HCT116 (cell line): ENCODE measurements at regions not wholly inside any gene's neighbourhood (a gene's known extent, or its start where the extent isn't known, plus 50 kb on each side); places are given as distances from the start of the nearest gene placed in this dataset.

Source experiments
- ATAC-seq: fragments of 200-7000 bp; cut with Tn5 transposase; 2 replicates; pipeline ENCODE4 v1.9.1; 2020; ENCODE audit warnings: mild to moderate bottlenecking, moderate library complexity
- BruUV-seq: library from RNA; stranded (reverse); fragments of 400-500 nt; replicated peaks from 2 replicates; lab custom pipeline; 2021; lab: Mats Ljungman, UMichigan
- CTCF ChIA-PET: fragments of 300-600 bp; sonication (Branson Sonifier 250); formaldehyde crosslinking; loops from one replicate; lab custom pipeline; 2021; ENCODE audit warnings: antibody characterized with exemption; lab: Charles Lee
- POLR2A ChIA-PET: fragments of 300-600, 350-600 bp; sonication (Branson Sonifier 250); formaldehyde crosslinking; loops from one replicate; lab custom pipeline; 2021; ENCODE audit warnings: antibody characterized with exemption; lab: Charles Lee
- RAD21 ChIA-PET, 2 experiments: fragments of 300-600 bp; sonication (Branson Sonifier 250); formaldehyde crosslinking; loops; one replicate each; lab custom pipeline; 2023; ENCODE audit warnings: low total read pairs in 2 of 2; ENCODE audit not compliant: uncharacterized antibody in 2 of 2, unreplicated experiment in 2 of 2, low non-redundant PET in 1 of 2; lab: Charles Lee
- DNase-seq: peaks from one replicate; pipeline ENCODE4 v3.0.0-alpha.2; 2010; ENCODE audit warnings: low read depth, low spot score
- H2AFZ ChIP-seq: fragments of 200-600 bp; shearing (Covaris generic), sonication (generic); 2 replicates; pipeline ENCODE4 v1.6.1; 2017; ENCODE audit warnings: low read depth, mixed run types, mixed read lengths, antibody characterized with exemption, low read length; ENCODE audit not compliant: poor library complexity, severe bottlenecking
- H3K27ac ChIP-seq: 2 replicates; pipeline ENCODE4 v1.5.1; 2012; ENCODE audit warnings: low read depth, low read length
- H3K27me3 ChIP-seq: fragments of 200-600 bp; sonication (generic); 2 replicates; pipeline ENCODE4 v1.6.1; 2016; ENCODE audit warnings: mixed run types, low read length, mixed read lengths; ENCODE audit not compliant: insufficient read depth
- H3K36me3 ChIP-seq, 2 experiments: fragments of 200-500 bp in 1 of 2; fragments of 200-600 bp in 1 of 2; sonication (Bioruptor generic) in 1 of 2; sonication (generic) in 1 of 2; 2 replicates each; pipeline versions ENCODE4 v1.5.1 to v1.6.1; 2014 to 2016; ENCODE audit warnings: low read length in 2 of 2, inconsistent platforms in 1 of 2, mixed read lengths in 1 of 2, mixed run types in 1 of 2; ENCODE audit not compliant: insufficient read depth in 2 of 2, control insufficient read depth in 1 of 2
- H3K4me1 ChIP-seq, 2 experiments: fragments of 200-600 bp in 1 of 2; sonication (generic) in 1 of 2; 2 replicates each; pipeline versions ENCODE4 v1.5.1 to v1.6.1; 2012 to 2017; ENCODE audit warnings: low read length in 2 of 2, inconsistent platforms in 1 of 2, mild to moderate bottlenecking in 1 of 2, mixed read lengths in 1 of 2, mixed run types in 1 of 2, moderate library complexity in 1 of 2; ENCODE audit not compliant: insufficient read depth in 2 of 2, control insufficient read depth in 1 of 2
- H3K4me2 ChIP-seq: fragments of 200-600 bp; sonication (generic); 2 replicates; pipeline ENCODE4 v1.6.1; 2017; ENCODE audit warnings: mixed run types, low read length, mixed read lengths
- H3K4me3 ChIP-seq, 2 experiments: fragments of 200-600 bp in 1 of 2; sonication (generic) in 1 of 2; replicated peaks in 1 of 2; 2 replicates each; pipeline ENCODE4 v1.5.1; 2011 to 2016; ENCODE audit warnings: low read length in 2 of 2, control low read depth in 1 of 2, low read depth in 1 of 2, mild to moderate bottlenecking in 1 of 2, mixed read lengths in 1 of 2, mixed run types in 1 of 2
- H3K79me2 ChIP-seq: fragments of 200-600 bp; sonication (generic); 2 replicates; pipeline ENCODE4 v1.6.1; 2017; ENCODE audit warnings: mild to moderate bottlenecking, mixed run types, low read length, moderate library complexity, mixed read lengths; ENCODE audit not compliant: insufficient read depth
- H3K9ac ChIP-seq: fragments of 200-600 bp; sonication (generic); 2 replicates; pipeline ENCODE4 v1.6.1; 2016; ENCODE audit warnings: low read length, mixed read lengths
- H3K9me2 ChIP-seq: fragments of 200-600 bp; sonication (generic), shearing (Covaris generic); 2 replicates; pipeline ENCODE4 v1.6.1; 2017; ENCODE audit warnings: mixed run types, mild to moderate bottlenecking, moderate library complexity; ENCODE audit not compliant: insufficient read depth
- H3K9me3 ChIP-seq, 2 experiments: fragments of 200-500 bp in 1 of 2; fragments of 200-600 bp in 1 of 2; sonication (Bioruptor generic) in 1 of 2; sonication (generic) in 1 of 2; 2 replicates each; pipeline ENCODE4 v1.6.1; 2014 to 2017; ENCODE audit warnings: low read length in 2 of 2, mixed read lengths in 2 of 2, inconsistent platforms in 1 of 2, low read depth in 1 of 2, mild to moderate bottlenecking in 1 of 2, mixed run types in 1 of 2, moderate library complexity in 1 of 2; ENCODE audit not compliant: control insufficient read depth in 1 of 2, insufficient read depth in 1 of 2
- H4K20me1 ChIP-seq: fragments of 200-600 bp; sonication (generic), shearing (Covaris generic); 2 replicates; pipeline ENCODE4 v1.6.1; 2017; ENCODE audit warnings: mixed run types, mild to moderate bottlenecking, moderate library complexity; ENCODE audit not compliant: insufficient read depth
- ATF3 ChIP-seq: IDR thresholded peaks from 2 replicates; pipeline ENCODE4 v1.6.1; 2012
- CTCF ChIP-seq, 3 experiments: fragments of 200-600 bp in 1 of 3; sonication (generic) in 1 of 3; IDR thresholded peaks in 2 of 3; conservative IDR thresholded peaks in 1 of 3; 2 replicates each; pipeline ENCODE4 v1.5.1; 2012 to 2017; ENCODE audit warnings: low read depth in 2 of 3, low read length in 2 of 3, antibody characterized with exemption in 1 of 3, borderline replicate concordance in 1 of 3, control low read depth in 1 of 3, mild to moderate bottlenecking in 1 of 3, mixed read lengths in 1 of 3, mixed run types in 1 of 3, moderate library complexity in 1 of 3; ENCODE audit not compliant: insufficient read depth in 1 of 3
- ELF1 ChIP-seq: IDR thresholded peaks from 2 replicates; pipeline ENCODE4 v1.6.1; 2012; ENCODE audit warnings: low read depth, borderline replicate concordance
- SIN3A ChIP-seq: IDR thresholded peaks from 2 replicates; pipeline ENCODE4 v1.6.1; 2012; ENCODE audit warnings: low read depth
- SP1 ChIP-seq: IDR thresholded peaks from 2 replicates; pipeline ENCODE4 v1.6.1; 2012; ENCODE audit warnings: low read depth
- intact Hi-C: fragments of 100-400 bp; cut with micrococcal nuclease; formaldehyde crosslinking; loops from 2 replicates; pipeline ENCODE4 v1.10.0; 2022
- TF ChIP-seq, protein P1 (sequence below): IDR thresholded peaks from 2 replicates; pipeline ENCODE4 v1.6.1; 2012; ENCODE audit warnings: low read depth

GRCh38 chr5:162948677-162949076 lies 488.7 kb upstream of the CCNG1 start:
- ChIA-PET CTCF (no interaction called here), RAD21 (no interaction called here), POLR2A (no interaction called here)
- H3K79me2 ChIP-seq: no peaks in the 10 kb centered on the region
- H3K9ac ChIP-seq: no peak overlapping the region
- H3K4me3 ChIP-seq: no peak overlapping the region
- ATAC-seq (no peak), DNase-seq (no peak)
- intact Hi-C loops: no loop called here
- no peaks in the 10 kb centered on the region for H3K4me1 ChIP-seq
- H3K4me2 ChIP-seq: no peak overlapping the region
- TF ChIP-seq ELF1: no peak
- no peak for TF ChIP-seq CTCF (IDR thresholded peaks at IDR 0.05 in 2 of 3, conservative IDR thresholded peaks at IDR 0.05 in 1 of 3; ENCODE audit: borderline replicate concordance in 1 of 3, insufficient read depth in 1 of 3, low read depth in 2 of 3, low read length in 2 of 3)
- no peak for TF ChIP-seq SIN3A
- TF ChIP-seq SP1: no peak
- TF ChIP-seq ATF3: no peak
- TF ChIP-seq, protein P1, sequence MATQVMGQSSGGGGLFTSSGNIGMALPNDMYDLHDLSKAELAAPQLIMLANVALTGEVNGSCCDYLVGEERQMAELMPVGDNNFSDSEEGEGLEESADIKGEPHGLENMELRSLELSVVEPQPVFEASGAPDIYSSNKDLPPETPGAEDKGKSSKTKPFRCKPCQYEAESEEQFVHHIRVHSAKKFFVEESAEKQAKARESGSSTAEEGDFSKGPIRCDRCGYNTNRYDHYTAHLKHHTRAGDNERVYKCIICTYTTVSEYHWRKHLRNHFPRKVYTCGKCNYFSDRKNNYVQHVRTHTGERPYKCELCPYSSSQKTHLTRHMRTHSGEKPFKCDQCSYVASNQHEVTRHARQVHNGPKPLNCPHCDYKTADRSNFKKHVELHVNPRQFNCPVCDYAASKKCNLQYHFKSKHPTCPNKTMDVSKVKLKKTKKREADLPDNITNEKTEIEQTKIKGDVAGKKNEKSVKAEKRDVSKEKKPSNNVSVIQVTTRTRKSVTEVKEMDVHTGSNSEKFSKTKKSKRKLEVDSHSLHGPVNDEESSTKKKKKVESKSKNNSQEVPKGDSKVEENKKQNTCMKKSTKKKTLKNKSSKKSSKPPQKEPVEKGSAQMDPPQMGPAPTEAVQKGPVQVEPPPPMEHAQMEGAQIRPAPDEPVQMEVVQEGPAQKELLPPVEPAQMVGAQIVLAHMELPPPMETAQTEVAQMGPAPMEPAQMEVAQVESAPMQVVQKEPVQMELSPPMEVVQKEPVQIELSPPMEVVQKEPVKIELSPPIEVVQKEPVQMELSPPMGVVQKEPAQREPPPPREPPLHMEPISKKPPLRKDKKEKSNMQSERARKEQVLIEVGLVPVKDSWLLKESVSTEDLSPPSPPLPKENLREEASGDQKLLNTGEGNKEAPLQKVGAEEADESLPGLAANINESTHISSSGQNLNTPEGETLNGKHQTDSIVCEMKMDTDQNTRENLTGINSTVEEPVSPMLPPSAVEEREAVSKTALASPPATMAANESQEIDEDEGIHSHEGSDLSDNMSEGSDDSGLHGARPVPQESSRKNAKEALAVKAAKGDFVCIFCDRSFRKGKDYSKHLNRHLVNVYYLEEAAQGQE: no peak
- H3K9me2 ChIP-seq: no peaks in the 10 kb centered on the region
- H2AFZ ChIP-seq: no peak overlapping the region
- BruUV-seq: no TSS peak
- H4K20me1 ChIP-seq: no peaks in the 10 kb centered on the region
- H3K27ac ChIP-seq: no peak overlapping the region
- H3K9me3 ChIP-seq: peaks cover 0 to 7% of the 10 kb centered on the region in 2 experiments; a peak in 2 of 4 replicates
- H3K36me3 ChIP-seq: no peaks in the 10 kb centered on the region
- H3K27me3 ChIP-seq: no peaks in the 10 kb centered on the region
